Mesenchymal stem cell (in vitro differentiated cells and primary cell): ENCODE measurements at regions not wholly inside any gene's neighbourhood (a gene's known extent, or its start where the extent isn't known, plus 50 kb on each side); places are given as distances from the start of the nearest gene placed in this dataset.

ENCODE experiments used
- DNase-seq: peaks from one replicate; pipeline ENCODE4 v3.0.0-alpha.2; 2013
- H2AFZ ChIP-seq: one replicate; pipeline ENCODE4 v1.6.1; 2013; ENCODE audit warnings: low read depth, mild to moderate bottlenecking, control low read depth, inconsistent platforms, low read length, moderate library complexity
- H2AK5ac ChIP-seq: 2 replicates; pipeline ENCODE4 v1.6.1; 2013; ENCODE audit warnings: low read length, moderate library complexity, mild to moderate bottlenecking, inconsistent platforms; ENCODE audit not compliant: severe bottlenecking
- H2BK120ac ChIP-seq: one replicate; pipeline ENCODE4 v1.6.1; 2013; ENCODE audit warnings: low read depth, mild to moderate bottlenecking, inconsistent platforms, low read length, moderate library complexity
- H2BK12ac ChIP-seq, 2 experiments: one replicate each; pipeline ENCODE4 v1.6.1; 2013; ENCODE audit warnings: inconsistent platforms in 2 of 2, low read length in 2 of 2, mild to moderate bottlenecking in 2 of 2, moderate library complexity in 2 of 2, control low read depth in 1 of 2
- H2BK15ac ChIP-seq: one replicate; pipeline ENCODE4 v1.6.1; 2013; ENCODE audit warnings: mild to moderate bottlenecking, low read depth, inconsistent platforms; ENCODE audit not compliant: poor library complexity, severe bottlenecking
- H2BK5ac ChIP-seq: 2 replicates; pipeline ENCODE4 v1.6.1; 2013; ENCODE audit warnings: low read depth, mild to moderate bottlenecking, low read length, control low read depth, inconsistent platforms; ENCODE audit not compliant: poor library complexity, severe bottlenecking
- H3K14ac ChIP-seq, 2 experiments: one replicate each; pipeline ENCODE4 v1.6.1; 2013; ENCODE audit warnings: inconsistent platforms in 2 of 2, low read length in 2 of 2, control low read depth in 1 of 2, mild to moderate bottlenecking in 1 of 2, moderate library complexity in 1 of 2
- H3K18ac ChIP-seq, 2 experiments: one replicate each; pipeline ENCODE4 v1.6.1; 2013; ENCODE audit warnings: inconsistent platforms in 2 of 2, low read length in 2 of 2, control low read depth in 1 of 2, low read depth in 1 of 2, mild to moderate bottlenecking in 1 of 2
- H3K23ac ChIP-seq, 2 experiments: one replicate each; pipeline ENCODE4 v1.6.1; 2013; ENCODE audit warnings: inconsistent platforms in 2 of 2, low read length in 2 of 2, mild to moderate bottlenecking in 2 of 2, moderate library complexity in 2 of 2, control low read depth in 1 of 2
- H3K27ac ChIP-seq: 2 replicates; pipeline ENCODE4 v1.5.1; 2013; ENCODE audit warnings: mild to moderate bottlenecking, moderate library complexity, low read length, control low read depth, inconsistent platforms; ENCODE audit not compliant: poor library complexity, severe bottlenecking
- H3K27me3 ChIP-seq, 2 experiments: 2 replicates each; pipeline versions ENCODE4 v1.6.1 to v1.7.0; 2013; ENCODE audit warnings: low read length in 2 of 2, mild to moderate bottlenecking in 2 of 2, moderate library complexity in 2 of 2, control low read depth in 1 of 2, inconsistent platforms in 1 of 2; ENCODE audit not compliant: control insufficient read depth in 1 of 2, insufficient read depth in 1 of 2
- H3K36me3 ChIP-seq, 2 experiments: 2 replicates each; pipeline versions ENCODE4 v1.6.1 to v1.7.0; 2013; ENCODE audit warnings: low read length in 2 of 2, control low read depth in 1 of 2, inconsistent platforms in 1 of 2, low read depth in 1 of 2, mild to moderate bottlenecking in 1 of 2; ENCODE audit not compliant: insufficient read depth in 2 of 2, control insufficient read depth in 1 of 2
- H3K4ac ChIP-seq, 2 experiments: one replicate each; pipeline ENCODE4 v1.6.1; 2013; ENCODE audit warnings: inconsistent platforms in 2 of 2, low read length in 2 of 2, mild to moderate bottlenecking in 2 of 2, moderate library complexity in 2 of 2, control low read depth in 1 of 2, low read depth in 1 of 2
- H3K4me1 ChIP-seq: 2 replicates; pipeline ENCODE4 v1.6.1; 2013; ENCODE audit warnings: low read depth, low read length, control low read depth; ENCODE audit not compliant: control insufficient read depth, insufficient read depth
- H3K4me2 ChIP-seq: 2 replicates; pipeline ENCODE4 v1.6.1; 2013; ENCODE audit warnings: low read length, mild to moderate bottlenecking, inconsistent platforms; ENCODE audit not compliant: poor library complexity, severe bottlenecking
- H3K4me3 ChIP-seq, 2 experiments: 2 replicates each; pipeline versions ENCODE4 v1.5.1 to v1.7.0; 2013; ENCODE audit warnings: low read length in 2 of 2, mild to moderate bottlenecking in 2 of 2, control low read depth in 1 of 2, low read depth in 1 of 2; ENCODE audit not compliant: insufficient read depth in 1 of 2
- H3K79me1 ChIP-seq: replicated peaks from 2 replicates; pipeline ENCODE4 v1.6.1; 2013; ENCODE audit warnings: mild to moderate bottlenecking, control low read depth, low read length, inconsistent platforms; ENCODE audit not compliant: poor library complexity, severe bottlenecking
- H3K9ac ChIP-seq: 2 replicates; pipeline ENCODE4 v1.7.0; 2013; ENCODE audit warnings: mild to moderate bottlenecking, low read length, moderate library complexity
- H3K9me3 ChIP-seq: 2 replicates; pipeline ENCODE4 v1.7.0; 2013; ENCODE audit warnings: mild to moderate bottlenecking, low read length; ENCODE audit not compliant: control insufficient read depth
- H4K8ac ChIP-seq: one replicate; pipeline ENCODE4 v1.6.1; 2013; ENCODE audit warnings: inconsistent platforms, mild to moderate bottlenecking, low read length, moderate library complexity
- H4K91ac ChIP-seq: one replicate; pipeline ENCODE4 v1.6.1; 2013; ENCODE audit warnings: mild to moderate bottlenecking, low read length, inconsistent platforms
- WGBS: methylation state at CpG from one replicate; pipeline ENCODE4 v1.1.7; 2013; ENCODE audit warnings: mixed read lengths; 5-methylcytosine and 5-hydroxymethylcytosine counted together

- H2BK15ac ChIP-seq: no peak overlapping the region
- no peak overlapping the region for H4K91ac ChIP-seq
- H2BK12ac ChIP-seq: no peak overlapping the region
- H2AFZ ChIP-seq: no peak overlapping the region
- H2AK5ac ChIP-seq: no peak overlapping the region
- H3K9me3 ChIP-seq: no peaks in the 10 kb centered on the region
- no peak overlapping the region for H3K4ac ChIP-seq
- H3K27ac ChIP-seq: no peak overlapping the region
- H3K14ac ChIP-seq: no peak overlapping the region
- no peak overlapping the region for H2BK120ac ChIP-seq
- no peaks in the 10 kb centered on the region for H3K4me1 ChIP-seq
- H3K23ac ChIP-seq: no peak overlapping the region
- H2BK5ac ChIP-seq: no peak overlapping the region
- no peaks in the 10 kb centered on the region for H3K27me3 ChIP-seq
- WGBS: 92% methylated on average over 2 of the region's 2 CpGs
- H3K4me2 ChIP-seq: no peak overlapping the region
- H3K4me3 ChIP-seq: no peak overlapping the region
- H4K8ac ChIP-seq: no peak overlapping the region
- no peaks in the 10 kb centered on the region for H3K79me1 ChIP-seq
- DNase-seq: no peak
- H3K18ac ChIP-seq: no peak overlapping the region
- no peak overlapping the region for H3K9ac ChIP-seq
- no peaks in the 10 kb centered on the region for H3K36me3 ChIP-seq
Observed at GRCh38 chr4:66655505-66655904, 889.8 kb downstream of the CENPC start.

GRCh38 chr4:66653937-66654336 is 891.4 kb downstream of the CENPC start:
- Histone ChIP-seq H3K4me3 (no peak overlapping the region), H3K79me1 (no peaks in the 10 kb centered on the region), H3K9me3 (no peaks in the 10 kb centered on the region), H3K4me2 (no peak overlapping the region), H2AFZ (no peak overlapping the region), H3K18ac (no peak overlapping the region), H2BK12ac (no peak overlapping the region), H3K14ac (no peak overlapping the region), H2AK5ac (no peak overlapping the region), H3K27me3 (no peaks in the 10 kb centered on the region), H3K9ac (no peak overlapping the region), H3K4ac (no peak overlapping the region), H3K36me3 (no peaks in the 10 kb centered on the region), H4K91ac (no peak overlapping the region), H2BK120ac (no peak overlapping the region), H3K4me1 (no peaks in the 10 kb centered on the region), H3K27ac (no peak overlapping the region), H4K8ac (no peak overlapping the region), H2BK15ac (no peak overlapping the region), H2BK5ac (no peak overlapping the region), H3K23ac (no peak overlapping the region)
- DNase-seq: no peak
- WGBS: 90% methylated on average over 1 of the region's 2 CpGs

GRCh38 chr4:66649236-66649635 is 896.1 kb downstream of the CENPC start:
- Histone ChIP-seq H2AFZ (no peak overlapping the region), H3K27ac (no peak overlapping the region), H3K36me3 (no peaks in the 10 kb centered on the region), H2AK5ac (no peak overlapping the region), H2BK5ac (no peak overlapping the region), H2BK15ac (no peak overlapping the region), H3K23ac (no peak overlapping the region), H3K14ac (no peak overlapping the region), H3K9ac (no peak overlapping the region), H3K79me1 (no peaks in the 10 kb centered on the region), H3K4me1 (no peaks in the 10 kb centered on the region), H3K4me3 (no peak overlapping the region), H3K18ac (no peak overlapping the region), H2BK12ac (no peak overlapping the region), H4K8ac (no peak overlapping the region), H3K9me3 (no peaks in the 10 kb centered on the region), H2BK120ac (no peak overlapping the region), H4K91ac (no peak overlapping the region), H3K4ac (no peak overlapping the region), H3K27me3 (no peaks in the 10 kb centered on the region), H3K4me2 (no peak overlapping the region)
- WGBS: no CpG with 5 or more reads among the region's 2 CpGs
- DNase-seq: no peak

- no peak overlapping the region for H3K27ac ChIP-seq
Observed at GRCh38 chr4:66647926-66648325, 897.4 kb downstream of the CENPC start.

More at GRCh38 chr4:66647926-66648325, 897.4 kb downstream of the CENPC start:
- H3K27me3 ChIP-seq: no peaks in the 10 kb centered on the region
- no peak overlapping the region for H4K91ac ChIP-seq
- no CpG with 5 or more reads among the region's 3 CpGs for WGBS
- H4K8ac ChIP-seq: no peak overlapping the region
- no peaks in the 10 kb centered on the region for H3K79me1 ChIP-seq
- H3K36me3 ChIP-seq: no peaks in the 10 kb centered on the region
- H2BK15ac ChIP-seq: no peak overlapping the region
- H2BK5ac ChIP-seq: no peak overlapping the region
- no peak overlapping the region for H3K18ac ChIP-seq
- DNase-seq: no peak
- no peak overlapping the region for H2BK12ac ChIP-seq
- no peaks in the 10 kb centered on the region for H3K4me1 ChIP-seq
- no peak overlapping the region for H2AK5ac ChIP-seq
- no peak overlapping the region for H3K4me2 ChIP-seq
- H3K9me3 ChIP-seq: no peaks in the 10 kb centered on the region
- no peak overlapping the region for H2AFZ ChIP-seq
- no peak overlapping the region for H3K9ac ChIP-seq
- H3K23ac ChIP-seq: no peak overlapping the region
- H2BK120ac ChIP-seq: no peak overlapping the region
- H3K14ac ChIP-seq: no peak overlapping the region
- H3K4me3 ChIP-seq: no peak overlapping the region
- H3K4ac ChIP-seq: no peak overlapping the region
